K562 (cell line): ENCODE measurements at regions not wholly inside any gene's neighbourhood (a gene's known extent, or its start where the extent isn't known, plus 50 kb on each side); places are given as distances from the start of the nearest gene placed in this dataset.

Experiments
- ATAC-seq: fragments of 200-7000 bp; cut with Tn5 transposase; 3 replicates; pipeline ENCODE4 v1.9.1; 2020; ENCODE audit warnings: moderate library complexity
- BruUV-seq: library from RNA; stranded (reverse); fragments of 400-500 nt; replicated peaks from 2 replicates; lab custom pipeline; 2021; lab: Mats Ljungman, UMichigan
- CTCF ChIA-PET: fragments of 300-600 bp; formaldehyde crosslinking; extraction: SDS; loops from one replicate; lab custom pipeline; 2021; ENCODE audit warnings: low intra/inter-chr PET ratio; lab: Yijun Ruan, JAX
- POLR2A ChIA-PET: fragments of 300-600, 350-650 bp; sonication (Branson Sonifier 250); formaldehyde crosslinking; extraction: SDS; loops from one replicate; lab custom pipeline; 2021; ENCODE audit warnings: antibody characterized with exemption, inconsistent platforms; lab: Yijun Ruan, JAX
- DNase-seq, 4 experiments: peaks; one replicate each; pipeline versions ENCODE4 v3.0.0 to v3.0.0-alpha.2; 2011 to 2018; ENCODE audit warnings: low spot score in 3 of 4, mixed read lengths in 3 of 4; ENCODE audit errors: extremely low read depth in 1 of 4
- FAIRE-seq: peaks from 2 replicates; lab custom pipeline; 2011; peaks lifted over from hg19 to GRCh38; lab: Jason Lieb, UNC
- H2AFZ ChIP-seq: 2 replicates; pipeline ENCODE4 v1.6.0; 2011; ENCODE audit warnings: low read depth, low read length, control low read depth, inconsistent platforms
- H3K27ac ChIP-seq: fragments of 200-600 bp; 3 replicates; pipeline ENCODE4 v1.8.0; 2011; ENCODE audit warnings: low read depth, mild to moderate bottlenecking, control low read depth, inconsistent platforms, low read length, moderate library complexity, mixed read lengths; ENCODE audit errors: extremely low read depth
- H3K27me3 ChIP-seq, 2 experiments: fragments of 300-600 bp in 1 of 2; 2 replicates in 1 of 2; 3 replicates in 1 of 2; pipeline versions ENCODE4 v1.6.0 to v1.8.0; 2011; ENCODE audit warnings: inconsistent platforms in 2 of 2, low read length in 2 of 2, mild to moderate bottlenecking in 1 of 2, mixed read lengths in 1 of 2, moderate library complexity in 1 of 2; ENCODE audit not compliant: control insufficient read depth in 2 of 2, insufficient read depth in 2 of 2
- H3K36me3 ChIP-seq: fragments of 300-600 bp; 3 replicates; pipeline ENCODE4 v1.8.0; 2011; ENCODE audit warnings: mild to moderate bottlenecking, low read length, inconsistent platforms; ENCODE audit not compliant: control insufficient read depth, insufficient read depth
- H3K4me1 ChIP-seq, 2 experiments: fragments of 200-600 bp in 1 of 2; replicated peaks in 1 of 2; 2 replicates in 1 of 2; 3 replicates in 1 of 2; pipeline versions ENCODE4 v1.5.1 to v1.8.0; 2011; ENCODE audit warnings: inconsistent platforms in 2 of 2, low read length in 2 of 2, mild to moderate bottlenecking in 1 of 2, mixed read lengths in 1 of 2, moderate library complexity in 1 of 2; ENCODE audit not compliant: control insufficient read depth in 2 of 2, insufficient read depth in 2 of 2
- H3K4me2 ChIP-seq: 2 replicates; pipeline ENCODE4 v1.6.1; 2011; ENCODE audit warnings: low read length, control low read depth, inconsistent platforms, mixed read lengths; ENCODE audit not compliant: insufficient read depth
- H3K4me3 ChIP-seq: fragments of 200-600 bp; sonication (generic), shearing (Covaris generic); 2 replicates; pipeline ENCODE4 v1.5.1; 2016; ENCODE audit warnings: control low read depth, inconsistent platforms
- H3K79me2 ChIP-seq: fragments of 200-600 bp; 3 replicates; pipeline ENCODE4 v1.8.0; 2011; ENCODE audit warnings: low read length, inconsistent platforms; ENCODE audit not compliant: control insufficient read depth, insufficient read depth
- H3K9ac ChIP-seq, 2 experiments: 2 replicates each; pipeline versions ENCODE4 v1.6.0 to v1.6.1; 2011; ENCODE audit warnings: low read depth in 2 of 2, low read length in 2 of 2, control low read depth in 1 of 2, inconsistent platforms in 1 of 2, mild to moderate bottlenecking in 1 of 2, mixed read lengths in 1 of 2; ENCODE audit not compliant: insufficient read depth in 1 of 2
- H3K9me1 ChIP-seq: one replicate; pipeline ENCODE4 v1.6.0; 2011; ENCODE audit warnings: inconsistent platforms, mild to moderate bottlenecking, low read length, moderate library complexity; ENCODE audit not compliant: control insufficient read depth, insufficient read depth
- H3K9me3 ChIP-seq: replicated peaks from 2 replicates; pipeline ENCODE4 v1.5.1; 2011; ENCODE audit warnings: low read depth, low read length, inconsistent platforms; ENCODE audit not compliant: control insufficient read depth, insufficient read depth
- H4K20me1 ChIP-seq: replicated peaks from 2 replicates; pipeline ENCODE4 v1.6.1; 2011; ENCODE audit warnings: low read length, inconsistent platforms, mixed read lengths; ENCODE audit not compliant: control insufficient read depth, insufficient read depth
- NR3C1 ChIP-seq: sonication (generic); formaldehyde crosslinking; IDR thresholded peaks from 2 replicates; pipeline ENCODE4 v1.8.1; 2022; ENCODE audit warnings: missing genetic modification reagents
- RFX1 ChIP-seq: fragments of 450-650 bp; IDR thresholded peaks from 2 replicates; pipeline ENCODE4 v1.6.1; 2016; ENCODE audit warnings: mild to moderate bottlenecking, moderate library complexity
- TCFL5 ChIP-seq: fragments of 250-450 bp; sonication (Bioruptor Pico); conservative IDR thresholded peaks from 2 replicates; pipeline ENCODE4 v1.6.1; 2021; ENCODE audit warnings: mild to moderate bottlenecking, moderate library complexity, matching md5 sums
- WHSC1 ChIP-seq: IDR thresholded peaks from one replicate; pipeline ENCODE4 v1.6.1; 2012; ENCODE audit warnings: low read length, control low read depth, inconsistent platforms
- ZBTB8A ChIP-seq: fragments of 450-650 bp; IDR thresholded peaks from 2 replicates; pipeline ENCODE4 v1.6.1; 2018; ENCODE audit warnings: mild to moderate bottlenecking, moderate library complexity; ENCODE audit not compliant: partially characterized antibody
- ZNF511 ChIP-seq: sonication (generic); formaldehyde crosslinking; IDR thresholded peaks from 2 replicates; pipeline ENCODE4 v1.8.0; 2022; ENCODE audit warnings: mild to moderate bottlenecking, missing genetic modification reagents
- WGBS: fragments of 100-300 bp; shearing (Covaris generic); methylation state at CpG from one replicate; pipeline ENCODE4 v1.1.6; 2016; ENCODE audit warnings: low coverage, mixed read lengths; ENCODE audit not compliant: insufficient coverage; ENCODE audit errors: missing lambda C conversion rate; 5-methylcytosine and 5-hydroxymethylcytosine counted together
- in situ Hi-C: fragments of 300-500 bp; cut with MboI; formaldehyde crosslinking; loops from 4 replicates; pipeline ENCODE4 v1.15.0; 2018; ENCODE audit warnings: inconsistent platforms, mixed read lengths
- intact Hi-C: fragments of 100-400 bp; cut with micrococcal nuclease; formaldehyde crosslinking; loops from 2 replicates; pipeline ENCODE4 v1.14.2; 2022
- TF ChIP-seq, protein P1 (sequence below): IDR thresholded peaks from 2 replicates; pipeline ENCODE4 v1.6.1; 2014; ENCODE audit warnings: antibody characterized with exemption
- TF ChIP-seq, protein P2 (sequence below): sonication (generic); formaldehyde crosslinking; IDR thresholded peaks from 2 replicates; pipeline ENCODE4 v1.8.1; 2023; ENCODE audit warnings: mild to moderate bottlenecking, missing genetic modification reagents, moderate library complexity

- TF ChIP-seq ZBTB8A = no peak
Observed at GRCh38 chr16:11402051-11402744, 56.9 kb downstream of the RMI2 start (continued).

GRCh38 chr16:11402745-11403533 lies 57.7 kb downstream of the RMI2 start:
- intact Hi-C loops (loop anchor here (10.0 kb wide), 1 partner anchor 122 kb away; a partner anchor contains a TSS), in situ Hi-C loops (loop anchor here (10.0 kb wide), 1 partner anchor 252 kb away; no protein-coding TSS in a partner anchor)
- no TSS peak for BruUV-seq
- H3K4me3 ChIP-seq = no peak overlapping the region
- ChIA-PET POLR2A (interaction anchor here (0.6 kb wide), 2 partner anchors 36 to 224 kb away, joined by 3 read pairs; no protein-coding TSS in a partner anchor), CTCF (no interaction called here)
- no peaks in the 10 kb centered on the region for H3K9me1 ChIP-seq
- peaks cover 0 to 23% of the 10 kb centered on the region in 2 experiments; a peak in 2 of 5 replicates for H3K4me1 ChIP-seq
- FAIRE-seq = no peak
- H3K27ac ChIP-seq = no peak overlapping the region
- H3K9ac ChIP-seq = no peak overlapping the region
- no peaks in the 10 kb centered on the region for H3K79me2 ChIP-seq
- no peaks in the 10 kb centered on the region for H3K9me3 ChIP-seq
- ATAC-seq = no peak
- H3K27me3 ChIP-seq = peaks cover 14 to 61% of the 10 kb centered on the region in 2 experiments; a peak in 4 of 5 replicates
- H3K36me3 ChIP-seq = no peaks in the 10 kb centered on the region
- TF ChIP-seq WHSC1 (no peak), NR3C1 (no peak), TCFL5 (no peak), RFX1 (no peak), ZNF511 (no peak)
- TF ChIP-seq, protein P1, sequence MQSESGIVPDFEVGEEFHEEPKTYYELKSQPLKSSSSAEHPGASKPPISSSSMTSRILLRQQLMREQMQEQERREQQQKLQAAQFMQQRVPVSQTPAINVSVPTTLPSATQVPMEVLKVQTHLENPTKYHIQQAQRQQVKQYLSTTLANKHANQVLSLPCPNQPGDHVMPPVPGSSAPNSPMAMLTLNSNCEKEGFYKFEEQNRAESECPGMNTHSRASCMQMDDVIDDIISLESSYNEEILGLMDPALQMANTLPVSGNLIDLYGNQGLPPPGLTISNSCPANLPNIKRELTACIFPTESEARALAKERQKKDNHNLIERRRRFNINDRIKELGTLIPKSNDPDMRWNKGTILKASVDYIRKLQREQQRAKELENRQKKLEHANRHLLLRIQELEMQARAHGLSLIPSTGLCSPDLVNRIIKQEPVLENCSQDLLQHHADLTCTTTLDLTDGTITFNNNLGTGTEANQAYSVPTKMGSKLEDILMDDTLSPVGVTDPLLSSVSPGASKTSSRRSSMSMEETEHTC = no peak
- TF ChIP-seq, protein P2, sequence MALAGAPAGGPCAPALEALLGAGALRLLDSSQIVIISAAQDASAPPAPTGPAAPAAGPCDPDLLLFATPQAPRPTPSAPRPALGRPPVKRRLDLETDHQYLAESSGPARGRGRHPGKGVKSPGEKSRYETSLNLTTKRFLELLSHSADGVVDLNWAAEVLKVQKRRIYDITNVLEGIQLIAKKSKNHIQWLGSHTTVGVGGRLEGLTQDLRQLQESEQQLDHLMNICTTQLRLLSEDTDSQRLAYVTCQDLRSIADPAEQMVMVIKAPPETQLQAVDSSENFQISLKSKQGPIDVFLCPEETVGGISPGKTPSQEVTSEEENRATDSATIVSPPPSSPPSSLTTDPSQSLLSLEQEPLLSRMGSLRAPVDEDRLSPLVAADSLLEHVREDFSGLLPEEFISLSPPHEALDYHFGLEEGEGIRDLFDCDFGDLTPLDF (CRISPR knock-in tag) = no peak
- TF ChIP-seq, all 486 proteins: peak for 0
- Histone ChIP-seq H4K20me1 (peaks cover 7% of the 10 kb centered on the region; the same call in 1 of the 2 replicates), H2AFZ (no peak overlapping the region), H3K4me2 (no peak overlapping the region)
- no peak for DNase-seq
- WGBS = 9% methylated on average over 17 of the region's 19 CpGs
